ENCODE measurements at regions not wholly inside any gene's neighbourhood (a gene's known extent, or its start where the extent isn't known, plus 50 kb on each side); places are given as distances from the start of the nearest gene placed in this dataset.

DNA sequence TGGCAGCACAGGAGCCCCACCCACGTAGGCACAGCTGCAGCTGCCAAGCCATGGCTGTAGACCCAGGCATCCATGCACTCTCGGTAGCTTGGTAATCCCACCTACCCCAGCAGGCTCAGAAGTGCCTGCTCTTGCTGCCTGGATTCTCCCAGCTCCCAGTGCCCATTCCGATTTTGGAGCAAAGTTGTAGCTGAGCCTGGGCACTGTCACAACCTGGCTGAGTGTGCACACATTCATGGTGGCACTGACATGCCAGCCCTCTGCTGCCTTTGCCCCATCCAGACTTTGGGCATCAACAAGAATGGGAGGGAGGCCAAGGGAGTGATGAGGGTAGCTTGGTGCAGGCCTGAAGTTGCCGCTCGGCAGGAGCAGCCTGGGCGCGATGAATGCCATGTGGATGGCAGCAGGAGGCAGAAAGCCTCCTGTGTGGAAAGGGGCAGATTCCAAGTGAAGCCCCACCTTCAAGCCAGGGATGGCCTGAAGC, 936.6 kb upstream of the PTPRD start:
- no peaks in the 10 kb centered on the region for H3K36me3 ChIP-seq
- no peaks in the 10 kb centered on the region for H3K4me1 ChIP-seq
- TF ChIP-seq POLR2A (IDR thresholded peaks at IDR 0.05) = no peak
- TF ChIP-seq POLR2AphosphoS5 (IDR thresholded peaks at IDR 0.05) = no peak
- TF ChIP-seq, protein P1, sequence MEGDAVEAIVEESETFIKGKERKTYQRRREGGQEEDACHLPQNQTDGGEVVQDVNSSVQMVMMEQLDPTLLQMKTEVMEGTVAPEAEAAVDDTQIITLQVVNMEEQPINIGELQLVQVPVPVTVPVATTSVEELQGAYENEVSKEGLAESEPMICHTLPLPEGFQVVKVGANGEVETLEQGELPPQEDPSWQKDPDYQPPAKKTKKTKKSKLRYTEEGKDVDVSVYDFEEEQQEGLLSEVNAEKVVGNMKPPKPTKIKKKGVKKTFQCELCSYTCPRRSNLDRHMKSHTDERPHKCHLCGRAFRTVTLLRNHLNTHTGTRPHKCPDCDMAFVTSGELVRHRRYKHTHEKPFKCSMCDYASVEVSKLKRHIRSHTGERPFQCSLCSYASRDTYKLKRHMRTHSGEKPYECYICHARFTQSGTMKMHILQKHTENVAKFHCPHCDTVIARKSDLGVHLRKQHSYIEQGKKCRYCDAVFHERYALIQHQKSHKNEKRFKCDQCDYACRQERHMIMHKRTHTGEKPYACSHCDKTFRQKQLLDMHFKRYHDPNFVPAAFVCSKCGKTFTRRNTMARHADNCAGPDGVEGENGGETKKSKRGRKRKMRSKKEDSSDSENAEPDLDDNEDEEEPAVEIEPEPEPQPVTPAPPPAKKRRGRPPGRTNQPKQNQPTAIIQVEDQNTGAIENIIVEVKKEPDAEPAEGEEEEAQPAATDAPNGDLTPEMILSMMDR (IDR thresholded peaks at IDR 0.05) = no peak
- no peak for TF ChIP-seq EP300 (IDR thresholded peaks at IDR 0.05)
- H3K4me3 ChIP-seq = no peak overlapping the region
- H3K9me3 ChIP-seq = no peaks in the 10 kb centered on the region
- H3K27ac ChIP-seq = no peak overlapping the region
- no peak for DNase-seq (ENCODE audit: low spot score in 2 of 2)
- 72% methylated on average over 6 of the region's 7 CpGs for WGBS
- H3K27me3 ChIP-seq = no peaks in the 10 kb centered on the region

GRCh38 chr9:11551106-11551505, 938.3 kb upstream of the PTPRD start:
- no peak for DNase-seq (ENCODE audit: low spot score in 2 of 2)
- TF ChIP-seq EP300 (IDR thresholded peaks at IDR 0.05) (no peak), POLR2AphosphoS5 (IDR thresholded peaks at IDR 0.05) (no peak), POLR2A (IDR thresholded peaks at IDR 0.05) (no peak)
- TF ChIP-seq, protein P1 (IDR thresholded peaks at IDR 0.05) = no peak
- H3K4me3 ChIP-seq = no peak overlapping the region
- H3K27ac ChIP-seq = no peak overlapping the region
- H3K4me1 ChIP-seq = no peaks in the 10 kb centered on the region
- H3K9me3 ChIP-seq = no peaks in the 10 kb centered on the region
- no peaks in the 10 kb centered on the region for H3K36me3 ChIP-seq
- H3K27me3 ChIP-seq = no peaks in the 10 kb centered on the region

GRCh38 chr9:11558043-11558442, 945.2 kb upstream of the PTPRD start:
- Histone ChIP-seq H3K9me3 (no peaks in the 10 kb centered on the region), H3K27me3 (no peaks in the 10 kb centered on the region), H3K4me3 (no peak overlapping the region), H3K4me1 (no peaks in the 10 kb centered on the region), H3K36me3 (no peaks in the 10 kb centered on the region), H3K27ac (no peak overlapping the region)
- 90% methylated on average over 2 of the region's 2 CpGs for WGBS
- TF ChIP-seq POLR2AphosphoS5 (IDR thresholded peaks at IDR 0.05) (no peak), EP300 (IDR thresholded peaks at IDR 0.05) (no peak), POLR2A (IDR thresholded peaks at IDR 0.05) (no peak)
- TF ChIP-seq, protein P1 (IDR thresholded peaks at IDR 0.05) = no peak
- no peak for DNase-seq (ENCODE audit: low spot score in 2 of 2)

DNA sequence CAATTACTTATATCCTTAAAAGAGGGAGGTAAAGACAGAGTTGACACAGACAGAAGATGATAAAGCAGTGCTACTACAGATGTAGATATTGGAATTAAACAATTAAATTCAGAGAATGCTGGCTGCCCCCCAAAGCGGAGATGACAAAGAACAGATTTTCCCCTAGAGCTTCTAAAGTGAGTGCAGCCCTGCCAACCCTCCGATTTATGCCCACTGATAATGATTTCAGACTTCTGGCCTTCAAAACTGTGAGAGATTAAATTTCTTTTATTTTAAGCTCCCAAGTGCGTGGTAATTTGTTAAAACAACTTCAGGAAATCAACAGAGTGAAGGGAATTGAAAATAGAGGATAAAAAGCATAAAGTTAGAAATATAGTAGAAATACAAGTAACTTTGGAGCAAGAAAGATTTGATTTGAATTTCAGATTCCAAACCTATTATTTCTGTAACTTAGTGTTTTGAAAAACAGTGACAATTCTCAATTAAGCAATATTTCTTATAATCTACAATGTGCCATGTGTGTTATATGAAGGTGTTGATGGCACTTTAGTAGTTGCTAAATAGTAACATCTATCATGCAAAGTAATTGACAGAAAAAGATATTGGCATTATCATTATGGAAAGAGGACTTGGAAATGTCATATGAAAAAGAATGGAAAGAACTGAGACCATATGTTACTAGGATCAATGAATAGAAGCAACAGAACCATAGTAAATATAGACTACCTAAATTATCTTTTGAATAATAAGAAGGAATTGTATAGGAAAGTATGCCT, 946.4 kb upstream of the PTPRD start:
- Histone ChIP-seq H3K9me3 (no peaks in the 10 kb centered on the region), H3K36me3 (no peaks in the 10 kb centered on the region), H3K4me1 (no peaks in the 10 kb centered on the region), H3K4me3 (no peak overlapping the region), H3K27ac (no peak overlapping the region), H3K27me3 (no peaks in the 10 kb centered on the region)
- WGBS = 58% methylated on average over 3 of the region's 3 CpGs
- TF ChIP-seq, protein P1 (IDR thresholded peaks at IDR 0.05) = no peak
- no peak for TF ChIP-seq POLR2AphosphoS5 (IDR thresholded peaks at IDR 0.05)
- no peak for TF ChIP-seq POLR2A (IDR thresholded peaks at IDR 0.05)
- TF ChIP-seq EP300 (IDR thresholded peaks at IDR 0.05) = no peak
- DNase-seq (ENCODE audit: low spot score in 2 of 2) = no peak

GRCh38 chr9:11577522-11577921, 964.7 kb upstream of the PTPRD start:
- TF ChIP-seq POLR2A (IDR thresholded peaks at IDR 0.05) (no peak), POLR2AphosphoS5 (IDR thresholded peaks at IDR 0.05) (no peak), EP300 (IDR thresholded peaks at IDR 0.05) (no peak)
- TF ChIP-seq, protein P1 (IDR thresholded peaks at IDR 0.05) = no peak
- no peak for DNase-seq (ENCODE audit: low spot score in 2 of 2)
- 87% methylated on average over 2 of the region's 2 CpGs for WGBS

More at GRCh38 chr9:11577522-11577921, 964.7 kb upstream of the PTPRD start:
- no peaks in the 10 kb centered on the region for H3K36me3 ChIP-seq
- H3K27me3 ChIP-seq = no peaks in the 10 kb centered on the region
- no peak overlapping the region for H3K27ac ChIP-seq
- H3K4me3 ChIP-seq = no peak overlapping the region
- H3K4me1 ChIP-seq = no peaks in the 10 kb centered on the region
- no peaks in the 10 kb centered on the region for H3K9me3 ChIP-seq

Data from suprapubic skin (tissue), 4 donors.